ENCODE measurements at regions not wholly inside any gene's neighbourhood (a gene's known extent, or its start where the extent isn't known, plus 50 kb on each side); places are given as distances from the start of the nearest gene placed in this dataset.

- no peak for TF ChIP-seq CTCF (IDR thresholded peaks at IDR 0.05)
Observed at GRCh38 chr1:232267837-232268598, 361.9 kb downstream of the SIPA1L2 start.

- no peak for TF ChIP-seq CTCF (IDR thresholded peaks at IDR 0.05)
Observed at GRCh38 chr1:232267092-232267836, 362.7 kb downstream of the SIPA1L2 start.

GRCh38 chr1:232263452-232263851, 366.5 kb downstream of the SIPA1L2 start:
- TF ChIP-seq CTCF (IDR thresholded peaks at IDR 0.05), result no peak

GRCh38 chr1:232262991-232263390, 366.9 kb downstream of the SIPA1L2 start:
- no peak for TF ChIP-seq CTCF (IDR thresholded peaks at IDR 0.05)

GRCh38 chr1:232260861-232261260, 369.1 kb downstream of the SIPA1L2 start:
- no peak for TF ChIP-seq CTCF (IDR thresholded peaks at IDR 0.05)

GRCh38 chr1:232260045-232260444, 369.9 kb downstream of the SIPA1L2 start:
- no peak for TF ChIP-seq CTCF (IDR thresholded peaks at IDR 0.05)

GRCh38 chr1:232259333-232259732, 370.6 kb downstream of the SIPA1L2 start:
- TF ChIP-seq CTCF (IDR thresholded peaks at IDR 0.05), result no peak

All from LNCAP (cell line).